K562 (cell line): ENCODE measurements at regions not wholly inside any gene's neighbourhood (a gene's known extent, or its start where the extent isn't known, plus 50 kb on each side); places are given as distances from the start of the nearest gene placed in this dataset.

ENCODE experiments used
- ATAC-seq: fragments of 200-7000 bp; cut with Tn5 transposase; 3 replicates; pipeline ENCODE4 v1.9.1; 2020; ENCODE audit warnings: moderate library complexity
- BruUV-seq: library from RNA; stranded (reverse); fragments of 400-500 nt; replicated peaks from 2 replicates; lab custom pipeline; 2021; lab: Mats Ljungman, UMichigan
- CTCF ChIA-PET: fragments of 300-600 bp; formaldehyde crosslinking; extraction: SDS; loops from one replicate; lab custom pipeline; 2021; ENCODE audit warnings: low intra/inter-chr PET ratio; lab: Yijun Ruan, JAX
- POLR2A ChIA-PET: fragments of 300-600, 350-650 bp; sonication (Branson Sonifier 250); formaldehyde crosslinking; extraction: SDS; loops from one replicate; lab custom pipeline; 2021; ENCODE audit warnings: antibody characterized with exemption, inconsistent platforms; lab: Yijun Ruan, JAX
- DNase-seq, 4 experiments: peaks; one replicate each; pipeline versions ENCODE4 v3.0.0 to v3.0.0-alpha.2; 2011 to 2018; ENCODE audit warnings: low spot score in 3 of 4, mixed read lengths in 3 of 4; ENCODE audit errors: extremely low read depth in 1 of 4
- FAIRE-seq: peaks from 2 replicates; lab custom pipeline; 2011; peaks lifted over from hg19 to GRCh38; lab: Jason Lieb, UNC
- H2AFZ ChIP-seq: 2 replicates; pipeline ENCODE4 v1.6.0; 2011; ENCODE audit warnings: low read depth, low read length, control low read depth, inconsistent platforms
- H3K27ac ChIP-seq: fragments of 200-600 bp; 3 replicates; pipeline ENCODE4 v1.8.0; 2011; ENCODE audit warnings: low read depth, mild to moderate bottlenecking, control low read depth, inconsistent platforms, low read length, moderate library complexity, mixed read lengths; ENCODE audit errors: extremely low read depth
- H3K27me3 ChIP-seq, 2 experiments: fragments of 300-600 bp in 1 of 2; 2 replicates in 1 of 2; 3 replicates in 1 of 2; pipeline versions ENCODE4 v1.6.0 to v1.8.0; 2011; ENCODE audit warnings: inconsistent platforms in 2 of 2, low read length in 2 of 2, mild to moderate bottlenecking in 1 of 2, mixed read lengths in 1 of 2, moderate library complexity in 1 of 2; ENCODE audit not compliant: control insufficient read depth in 2 of 2, insufficient read depth in 2 of 2
- H3K36me3 ChIP-seq: fragments of 300-600 bp; 3 replicates; pipeline ENCODE4 v1.8.0; 2011; ENCODE audit warnings: mild to moderate bottlenecking, low read length, inconsistent platforms; ENCODE audit not compliant: control insufficient read depth, insufficient read depth
- H3K4me1 ChIP-seq, 2 experiments: fragments of 200-600 bp in 1 of 2; replicated peaks in 1 of 2; 2 replicates in 1 of 2; 3 replicates in 1 of 2; pipeline versions ENCODE4 v1.5.1 to v1.8.0; 2011; ENCODE audit warnings: inconsistent platforms in 2 of 2, low read length in 2 of 2, mild to moderate bottlenecking in 1 of 2, mixed read lengths in 1 of 2, moderate library complexity in 1 of 2; ENCODE audit not compliant: control insufficient read depth in 2 of 2, insufficient read depth in 2 of 2
- H3K4me2 ChIP-seq: 2 replicates; pipeline ENCODE4 v1.6.1; 2011; ENCODE audit warnings: low read length, control low read depth, inconsistent platforms, mixed read lengths; ENCODE audit not compliant: insufficient read depth
- H3K4me3 ChIP-seq: fragments of 200-600 bp; sonication (generic), shearing (Covaris generic); 2 replicates; pipeline ENCODE4 v1.5.1; 2016; ENCODE audit warnings: control low read depth, inconsistent platforms
- H3K79me2 ChIP-seq: fragments of 200-600 bp; 3 replicates; pipeline ENCODE4 v1.8.0; 2011; ENCODE audit warnings: low read length, inconsistent platforms; ENCODE audit not compliant: control insufficient read depth, insufficient read depth
- H3K9ac ChIP-seq, 2 experiments: 2 replicates each; pipeline versions ENCODE4 v1.6.0 to v1.6.1; 2011; ENCODE audit warnings: low read depth in 2 of 2, low read length in 2 of 2, control low read depth in 1 of 2, inconsistent platforms in 1 of 2, mild to moderate bottlenecking in 1 of 2, mixed read lengths in 1 of 2; ENCODE audit not compliant: insufficient read depth in 1 of 2
- H3K9me1 ChIP-seq: one replicate; pipeline ENCODE4 v1.6.0; 2011; ENCODE audit warnings: inconsistent platforms, mild to moderate bottlenecking, low read length, moderate library complexity; ENCODE audit not compliant: control insufficient read depth, insufficient read depth
- H3K9me3 ChIP-seq: replicated peaks from 2 replicates; pipeline ENCODE4 v1.5.1; 2011; ENCODE audit warnings: low read depth, low read length, inconsistent platforms; ENCODE audit not compliant: control insufficient read depth, insufficient read depth
- H4K20me1 ChIP-seq: replicated peaks from 2 replicates; pipeline ENCODE4 v1.6.1; 2011; ENCODE audit warnings: low read length, inconsistent platforms, mixed read lengths; ENCODE audit not compliant: control insufficient read depth, insufficient read depth
- FOS ChIP-seq: IDR thresholded peaks from 3 replicates; pipeline ENCODE4 v1.6.1; 2011; ENCODE audit not compliant: insufficient read length; ENCODE audit errors: extremely low read depth
- HDAC6 ChIP-seq: IDR thresholded peaks from 2 replicates; pipeline ENCODE4 v1.6.1; 2012; ENCODE audit warnings: low read depth, mild to moderate bottlenecking, control low read depth, inconsistent platforms, low read length, moderate library complexity
- HES1 ChIP-seq: fragments of 450-650 bp; IDR thresholded peaks from 2 replicates; pipeline ENCODE4 v1.6.1; 2016; ENCODE audit warnings: low read depth, mild to moderate bottlenecking, moderate library complexity
- KAT7 ChIP-seq: sonication (generic); formaldehyde crosslinking; IDR thresholded peaks from 2 replicates; pipeline ENCODE4 v1.8.0; 2022; ENCODE audit warnings: missing genetic modification reagents, mild to moderate bottlenecking, borderline replicate concordance
- MTA1 ChIP-seq: fragments of 450-650 bp; IDR thresholded peaks from 2 replicates; pipeline ENCODE4 v1.6.1; 2017; ENCODE audit warnings: borderline replicate concordance
- MYC ChIP-seq, 2 experiments: fragments of 250-450 bp in 1 of 2; sonication (Bioruptor Pico) in 1 of 2; IDR thresholded peaks; 2 replicates each; pipeline versions ENCODE4 v1.5.1 to v1.6.1; 2012 to 2021; ENCODE audit warnings: low read depth in 2 of 2, borderline replicate concordance in 1 of 2, improper control_type of control experiment in 1 of 2, low read length in 1 of 2, mild to moderate bottlenecking in 1 of 2, moderate library complexity in 1 of 2
- PTTG1 ChIP-seq: fragments of 450-650 bp; IDR thresholded peaks from 2 replicates; pipeline ENCODE4 v1.6.1; 2016; ENCODE audit warnings: low read depth, mild to moderate bottlenecking, missing genetic modification characterization, missing compliant biosample characterization
- TBL1XR1 ChIP-seq, 2 experiments: IDR thresholded peaks; 2 replicates each; pipeline ENCODE4 v1.6.1; 2012; ENCODE audit warnings: improper control_type of control experiment in 2 of 2, low read length in 2 of 2, mild to moderate bottlenecking in 1 of 2
- ZNF121 ChIP-seq: sonication (generic); formaldehyde crosslinking; conservative IDR thresholded peaks from 2 replicates; pipeline ENCODE4 v1.8.0; 2022; ENCODE audit warnings: missing genetic modification reagents
- ZNF24 ChIP-seq: fragments of 450-650 bp; IDR thresholded peaks from 2 replicates; pipeline ENCODE4 v1.6.1; 2016
- WGBS: fragments of 100-300 bp; shearing (Covaris generic); methylation state at CpG from one replicate; pipeline ENCODE4 v1.1.6; 2016; ENCODE audit warnings: low coverage, mixed read lengths; ENCODE audit not compliant: insufficient coverage; ENCODE audit errors: missing lambda C conversion rate; 5-methylcytosine and 5-hydroxymethylcytosine counted together
- in situ Hi-C: fragments of 300-500 bp; cut with MboI; formaldehyde crosslinking; loops from 4 replicates; pipeline ENCODE4 v1.15.0; 2018; ENCODE audit warnings: inconsistent platforms, mixed read lengths
- intact Hi-C: fragments of 100-400 bp; cut with micrococcal nuclease; formaldehyde crosslinking; loops from 2 replicates; pipeline ENCODE4 v1.14.2; 2022

GRCh38 chr16:6665126-6665525, 667.5 kb upstream of the RBFOX1 start:
- intact Hi-C loops, result no loop called here
- no peaks in the 10 kb centered on the region for H3K9me1 ChIP-seq
- no peak overlapping the region for H2AFZ ChIP-seq
- H3K4me1 ChIP-seq, result no peaks in the 10 kb centered on the region
- no peak for TF ChIP-seq ZNF24
- no peak for TF ChIP-seq ZNF121 (CRISPR knock-in tag)
- no peak for TF ChIP-seq PTTG1 (tag)
- TF ChIP-seq HDAC6, result no peak
- TF ChIP-seq KAT7 (CRISPR knock-in tag), result no peak
- no peak for TF ChIP-seq HES1
- no peak for TF ChIP-seq MYC (IDR thresholded peaks at IDR 0.05; ENCODE audit: low read depth, low read length)
- TF ChIP-seq MYC (CRISPR knock-in tag; IDR thresholded peaks at IDR 0.05; ENCODE audit: borderline replicate concordance, low read depth), result no peak
- no peak for TF ChIP-seq TBL1XR1 (IDR thresholded peaks at IDR 0.05; ENCODE audit: low read length in 2 of 2)
- TF ChIP-seq FOS, result no peak
- no peak for TF ChIP-seq MTA1
- in situ Hi-C loops, result no loop called here
- H3K79me2 ChIP-seq, result no peaks in the 10 kb centered on the region
- no peak for FAIRE-seq
- H3K9me3 ChIP-seq, result no peaks in the 10 kb centered on the region
- H3K9ac ChIP-seq, result no peak overlapping the region
- H3K27ac ChIP-seq, result no peak overlapping the region
- H3K4me2 ChIP-seq, result no peak overlapping the region
- H3K36me3 ChIP-seq, result no peaks in the 10 kb centered on the region
- POLR2A ChIA-PET, result no interaction called here
- WGBS, result under 1% methylated on average over 7 of the region's 7 CpGs
- BruUV-seq, result no TSS peak
- no peaks in the 10 kb centered on the region for H4K20me1 ChIP-seq
- no peak overlapping the region for H3K4me3 ChIP-seq
- no peaks in the 10 kb centered on the region for H3K27me3 ChIP-seq
- no peak for ATAC-seq
- no peak for DNase-seq
- CTCF ChIA-PET, result no interaction called here
